Activated CD4-positive, alpha-beta T cell treated with anti-CD3 and anti-CD28 coated beads for 36 hours (primary cell): ENCODE measurements at regions not wholly inside any gene's neighbourhood (a gene's known extent, or its start where the extent isn't known, plus 50 kb on each side); places are given as distances from the start of the nearest gene placed in this dataset.
"Not testable (repeated sequence)": the region's sequence is repeated elsewhere in the genome, so short reads cannot be mapped to it uniquely, and the experiment has no call there.

Experiments
- ATAC-seq: fragments of 200-7000 bp; cut with Tn5 transposase; one replicate; pipeline ENCODE4 v1.10.0; 2021; ENCODE audit warnings: mild to moderate bottlenecking, moderate library complexity
- CTCF ChIA-PET: fragments of 350-600 bp; sonication (Branson Sonifier 250); formaldehyde crosslinking; loops from one replicate; lab custom pipeline; 2021; ENCODE audit warnings: antibody characterized with exemption; lab: Charles Lee
- POLR2A ChIA-PET: fragments of 350-600 bp; sonication (Branson Sonifier 250); formaldehyde crosslinking; loops from one replicate; lab custom pipeline; 2021; ENCODE audit warnings: antibody characterized with exemption, inconsistent platforms; lab: Charles Lee
- DNase-seq: peaks from one replicate; pipeline ENCODE4 v3.0.0-alpha.2; 2020
- H3K27ac Mint-ChIP-seq: one replicate; pipeline ENCODE4 v1.8.0; 2021; ENCODE audit warnings: mixed read lengths
- H3K27me3 Mint-ChIP-seq: one replicate; pipeline ENCODE4 v1.8.0; 2021; ENCODE audit warnings: mixed read lengths
- H3K36me3 Mint-ChIP-seq: one replicate; pipeline ENCODE4 v1.8.0; 2021; ENCODE audit warnings: low read depth, mixed read lengths
- H3K4me1 Mint-ChIP-seq: one replicate; pipeline ENCODE4 v1.8.0; 2021; ENCODE audit warnings: mixed read lengths
- H3K4me3 Mint-ChIP-seq: one replicate; pipeline ENCODE4 v1.8.0; 2021; ENCODE audit warnings: mild to moderate bottlenecking, moderate library complexity, mixed read lengths
- H3K9me3 Mint-ChIP-seq: one replicate; pipeline ENCODE4 v1.8.0; 2021; ENCODE audit warnings: low read depth, mixed read lengths
- intact Hi-C, 2 experiments: fragments of 100-400 bp; cut with DNase I in 1 of 2; cut with micrococcal nuclease in 1 of 2; formaldehyde crosslinking; loops; one replicate each; pipeline versions ENCODE4 v1.14.2 to v1.15.1; 2022 to 2024; cut with DNase I, micrococcal nuclease

DNA sequence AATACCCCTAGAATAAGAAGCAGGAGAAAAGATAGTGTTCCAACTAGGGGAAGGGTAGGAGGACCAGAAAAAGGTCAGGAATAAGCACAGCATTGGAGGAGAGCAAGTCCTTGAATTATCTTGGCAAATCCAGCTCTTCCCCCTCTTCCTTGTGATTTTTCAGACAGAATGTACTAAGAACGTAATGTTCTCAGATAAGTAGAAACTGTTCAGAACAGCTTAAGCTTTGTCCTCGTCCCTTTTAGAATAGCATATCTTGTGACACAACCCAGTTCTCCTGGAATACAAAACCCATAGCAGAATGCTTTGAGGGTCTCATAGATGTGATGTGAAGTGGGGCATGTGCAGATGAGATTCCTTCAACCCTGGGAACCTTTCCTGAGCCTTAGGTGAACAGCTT is 97.4 kb downstream of the EMB start:
- Mint-ChIP-seq H3K27me3 (no peaks in the 10 kb centered on the region), H3K27ac (no peak overlapping the region), H3K4me3 (no peak overlapping the region), H3K36me3 (no peaks in the 10 kb centered on the region), H3K4me1 (no peaks in the 10 kb centered on the region), H3K9me3 (peaks cover 3% of the 10 kb centered on the region)
- POLR2A ChIA-PET, result no interaction called here
- no peak for DNase-seq
- CTCF ChIA-PET, result interaction anchor here (1.5 to 1.6 kb wide), 2 partner anchors 16 to 25 kb away, joined by 3 to 6 read pairs; no protein-coding TSS in a partner anchor
- intact Hi-C loops, result no loop called here
- no peak for ATAC-seq

DNA sequence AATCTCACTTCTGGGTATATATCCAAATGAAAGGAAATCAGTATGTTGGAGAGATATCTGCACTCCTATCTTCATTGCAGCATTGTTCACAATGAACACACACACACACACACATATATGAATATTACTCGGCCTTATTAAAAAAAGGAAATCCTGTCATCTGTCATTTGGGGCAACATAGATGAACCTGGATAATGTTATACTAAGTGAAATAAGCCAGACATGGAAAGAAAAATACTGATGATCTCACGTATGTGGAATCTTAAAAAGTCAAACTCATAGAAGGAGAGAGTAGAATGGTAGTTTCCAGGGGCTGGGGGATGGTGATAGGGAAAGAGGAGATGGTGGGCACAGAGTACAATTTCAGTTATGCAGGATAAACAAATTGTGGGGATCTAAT is 100.3 kb downstream of the EMB start:
- POLR2A ChIA-PET, result no interaction called here
- ATAC-seq, result no peak
- no peak overlapping the region for H3K4me3 Mint-ChIP-seq
- H3K36me3 Mint-ChIP-seq, result peaks cover under 1% of the 10 kb centered on the region
- intact Hi-C loops, result no loop called here
- no peak for DNase-seq
- H3K9me3 Mint-ChIP-seq, result no peaks in the 10 kb centered on the region
- no peaks in the 10 kb centered on the region for H3K27me3 Mint-ChIP-seq
- no peaks in the 10 kb centered on the region for H3K4me1 Mint-ChIP-seq
- H3K27ac Mint-ChIP-seq, result no peak overlapping the region
- CTCF ChIA-PET, result no interaction called here

DNA sequence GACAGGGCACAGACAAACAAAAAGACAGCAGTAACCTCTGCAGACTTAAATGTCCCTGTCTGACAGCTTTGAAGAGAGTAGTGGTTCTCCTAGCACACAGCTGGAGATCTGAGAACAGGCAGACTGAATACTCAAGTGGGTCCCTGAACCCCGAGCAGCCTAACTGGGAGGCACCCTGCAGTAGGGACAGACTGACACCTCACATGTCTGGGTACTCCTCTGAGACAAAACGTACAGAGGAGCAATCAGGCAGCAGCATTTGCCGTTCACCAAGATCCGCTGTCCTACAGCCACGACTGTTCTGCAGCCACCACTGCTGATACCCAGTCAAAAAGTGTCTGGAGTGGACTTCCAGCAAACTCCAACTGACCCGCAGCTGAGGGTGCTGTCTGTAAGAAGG is 110.5 kb downstream of the EMB start:
- ATAC-seq, H3K4me3 Mint-ChIP-seq, intact Hi-C loops, H3K27ac Mint-ChIP-seq, H3K36me3 Mint-ChIP-seq, POLR2A ChIA-PET, H3K27me3 Mint-ChIP-seq, CTCF ChIA-PET, DNase-seq: not testable (repeated sequence)
- Mint-ChIP-seq H3K4me1 (peaks cover 10% of the 10 kb centered on the region), H3K9me3 (peaks cover 16% of the 10 kb centered on the region)

DNA sequence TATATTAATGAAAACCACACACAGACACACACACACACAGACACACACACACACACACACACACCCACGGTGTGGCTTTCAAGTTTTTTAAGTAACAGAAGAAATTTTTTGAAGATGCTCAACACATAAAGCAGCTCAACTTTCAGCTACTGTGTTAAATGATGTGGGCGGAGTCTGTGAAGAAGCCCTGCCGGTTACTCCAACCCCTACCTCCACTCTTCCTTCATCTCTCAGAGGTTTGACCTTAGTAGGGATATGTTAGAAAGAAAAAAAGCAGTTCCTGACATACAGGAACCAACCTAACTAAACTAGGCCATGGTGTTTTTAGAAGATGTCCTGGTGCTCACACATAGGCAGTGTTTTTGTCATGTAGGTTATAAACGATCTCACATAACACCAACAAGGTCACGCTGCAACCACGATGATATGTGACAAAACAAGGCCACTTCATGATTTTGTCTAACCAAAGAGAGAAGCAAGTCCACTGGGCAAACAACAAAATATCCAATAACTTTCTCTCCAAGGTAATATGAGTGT is 112.8 kb downstream of the EMB start:
- no peak for DNase-seq
- CTCF ChIA-PET, result interaction anchor here (1.5 to 1.6 kb wide), 2 partner anchors 10 to 15 kb away, joined by 6 to 8 read pairs; no protein-coding TSS in a partner anchor
- Mint-ChIP-seq H3K36me3 (peaks cover 5% of the 10 kb centered on the region), H3K27me3 (no peaks in the 10 kb centered on the region), H3K4me1 (peaks cover 10% of the 10 kb centered on the region), H3K27ac (no peak overlapping the region), H3K4me3 (no peak overlapping the region), H3K9me3 (peaks cover 16% of the 10 kb centered on the region)
- ATAC-seq, result no peak
- POLR2A ChIA-PET, result no interaction called here
- intact Hi-C loops, result loop anchor here in 1 of 2 experiments (5.0 to 10.0 kb wide), 4 partner anchors 187 to 673 kb away; no protein-coding TSS in a partner anchor

DNA sequence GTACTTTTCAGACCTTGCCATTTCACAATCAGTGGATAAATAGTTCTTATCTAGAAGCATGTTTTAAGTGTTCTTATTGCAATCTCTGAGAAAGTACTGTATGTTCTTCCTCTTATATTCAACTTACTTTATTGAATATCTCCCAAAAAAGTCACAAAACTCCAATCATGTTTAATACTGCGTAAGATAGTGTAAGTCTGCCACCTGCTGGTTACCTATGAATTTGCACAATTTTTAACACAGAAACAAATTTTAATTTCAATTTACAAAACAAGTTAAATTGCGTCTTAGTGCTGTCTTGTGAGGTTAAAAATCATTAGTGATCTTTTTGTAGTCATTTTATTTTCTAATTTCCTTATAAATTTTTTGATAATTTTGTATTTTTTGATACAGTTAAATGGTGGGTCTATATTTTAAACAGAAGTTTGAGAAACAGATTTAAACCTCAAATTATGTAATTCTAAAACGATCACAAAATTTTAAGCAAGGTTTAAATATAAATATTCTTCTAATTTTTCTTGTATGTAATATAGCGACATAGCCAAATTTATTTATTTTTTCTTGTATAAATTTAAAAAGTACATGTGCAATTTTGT is 115.8 kb downstream of the EMB start:
- no peak for ATAC-seq
- no peaks in the 10 kb centered on the region for H3K27me3 Mint-ChIP-seq
- CTCF ChIA-PET, result interaction anchor here (1.6 kb wide), 1 partner anchor 9 kb away, joined by 4 read pairs; no protein-coding TSS in a partner anchor
- no peaks in the 10 kb centered on the region for H3K36me3 Mint-ChIP-seq
- H3K9me3 Mint-ChIP-seq, result no peaks in the 10 kb centered on the region
- POLR2A ChIA-PET, result no interaction called here
- H3K4me1 Mint-ChIP-seq, result peaks cover 10% of the 10 kb centered on the region
- no peak overlapping the region for H3K4me3 Mint-ChIP-seq
- H3K27ac Mint-ChIP-seq, result no peak overlapping the region
- intact Hi-C loops, result loop anchor here in 1 of 2 experiments (5.0 to 10.0 kb wide), 4 partner anchors 189 to 671 kb away; no protein-coding TSS in a partner anchor
- DNase-seq, result no peak

DNA sequence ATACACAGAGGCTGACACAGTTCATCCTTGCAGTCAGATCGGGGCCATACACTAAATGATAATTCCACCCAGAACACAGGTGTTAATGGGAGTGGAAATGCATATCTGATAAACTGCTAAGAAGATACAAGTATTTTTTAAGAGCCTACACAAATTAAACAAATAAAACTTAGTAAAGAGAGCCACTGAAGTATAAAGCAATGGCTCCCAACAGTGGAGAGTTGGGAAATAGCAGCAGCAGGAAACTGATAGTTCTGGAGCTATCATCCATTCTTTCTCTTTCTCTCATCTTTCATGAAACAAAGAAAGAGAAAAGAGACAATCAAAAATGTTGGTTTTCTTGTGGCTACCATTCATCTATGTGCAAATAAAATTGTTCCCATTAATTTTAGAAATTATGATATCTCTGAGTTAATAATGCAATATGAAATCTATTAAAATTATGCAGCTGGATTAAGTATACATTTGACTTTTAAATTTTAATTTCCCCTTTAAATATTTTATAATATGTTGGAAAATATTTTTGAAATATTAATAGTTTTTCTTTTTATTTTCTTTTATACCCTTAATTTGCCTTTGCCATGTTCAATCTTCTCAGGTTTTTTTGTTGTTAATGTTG is 120.8 kb downstream of the EMB start:
- intact Hi-C loops, result loop anchor here in 1 of 2 experiments (10.0 kb wide), 3 partner anchors 195 to 665 kb away; no protein-coding TSS in a partner anchor
- Mint-ChIP-seq H3K27me3 (no peaks in the 10 kb centered on the region), H3K36me3 (no peaks in the 10 kb centered on the region), H3K4me1 (no peaks in the 10 kb centered on the region), H3K9me3 (no peaks in the 10 kb centered on the region), H3K27ac (no peak overlapping the region), H3K4me3 (no peak overlapping the region)
- POLR2A ChIA-PET, result no interaction called here
- CTCF ChIA-PET, result no interaction called here
- ATAC-seq, result no peak
- DNase-seq, result no peak

DNA sequence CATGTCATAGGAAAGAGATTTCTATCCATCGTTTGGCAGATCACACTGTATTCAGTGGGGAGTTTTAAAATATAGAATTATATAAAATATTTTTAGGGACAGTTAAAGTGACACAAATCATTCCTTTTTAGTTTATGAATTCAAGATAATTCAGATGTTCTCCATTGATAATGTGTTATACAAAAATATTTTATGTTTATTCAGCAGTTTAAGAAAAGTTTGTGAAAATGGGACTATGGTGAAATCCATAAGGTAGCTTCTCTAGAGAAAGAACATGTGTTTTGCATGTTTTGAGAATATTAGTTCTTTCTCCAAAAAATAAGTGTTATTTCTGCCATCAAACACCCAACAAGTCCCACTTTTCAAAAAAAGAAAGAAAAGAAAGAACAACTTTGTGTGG is 122.9 kb downstream of the EMB start:
- no peaks in the 10 kb centered on the region for H3K27me3 Mint-ChIP-seq
- ATAC-seq (no peak), DNase-seq (no peak)
- H3K9me3 Mint-ChIP-seq, result no peaks in the 10 kb centered on the region
- CTCF ChIA-PET, result interaction anchor here (1.5 kb wide), 1 partner anchor 9 kb away, joined by 8 read pairs; no protein-coding TSS in a partner anchor
- H3K27ac Mint-ChIP-seq, result no peak overlapping the region
- H3K36me3 Mint-ChIP-seq, result no peaks in the 10 kb centered on the region
- POLR2A ChIA-PET, result no interaction called here
- H3K4me3 Mint-ChIP-seq, result no peak overlapping the region
- intact Hi-C loops, result no loop called here
- no peaks in the 10 kb centered on the region for H3K4me1 Mint-ChIP-seq

DNA sequence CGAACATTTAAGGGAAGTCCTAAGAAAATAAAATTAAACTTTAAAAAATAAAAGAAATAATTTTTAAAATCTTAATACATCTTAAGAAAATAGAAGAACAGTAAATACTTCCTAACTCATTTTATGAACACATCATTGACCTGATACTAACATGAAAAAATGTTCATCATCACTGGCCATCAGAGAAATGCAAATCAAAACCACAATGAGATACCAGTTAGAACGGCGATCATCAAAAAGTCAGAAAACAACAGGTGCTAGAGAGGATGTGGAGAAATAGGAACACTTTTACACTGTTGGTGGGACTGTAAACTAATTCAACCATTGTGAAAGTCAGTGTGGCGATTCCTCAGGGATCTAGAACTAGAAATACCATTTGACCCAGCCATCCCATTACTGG is 134.6 kb downstream of the EMB start:
- H3K4me1 Mint-ChIP-seq, H3K27ac Mint-ChIP-seq, H3K27me3 Mint-ChIP-seq, POLR2A ChIA-PET, CTCF ChIA-PET, H3K4me3 Mint-ChIP-seq, ATAC-seq, intact Hi-C loops, H3K9me3 Mint-ChIP-seq, DNase-seq, H3K36me3 Mint-ChIP-seq: not testable (repeated sequence)

DNA sequence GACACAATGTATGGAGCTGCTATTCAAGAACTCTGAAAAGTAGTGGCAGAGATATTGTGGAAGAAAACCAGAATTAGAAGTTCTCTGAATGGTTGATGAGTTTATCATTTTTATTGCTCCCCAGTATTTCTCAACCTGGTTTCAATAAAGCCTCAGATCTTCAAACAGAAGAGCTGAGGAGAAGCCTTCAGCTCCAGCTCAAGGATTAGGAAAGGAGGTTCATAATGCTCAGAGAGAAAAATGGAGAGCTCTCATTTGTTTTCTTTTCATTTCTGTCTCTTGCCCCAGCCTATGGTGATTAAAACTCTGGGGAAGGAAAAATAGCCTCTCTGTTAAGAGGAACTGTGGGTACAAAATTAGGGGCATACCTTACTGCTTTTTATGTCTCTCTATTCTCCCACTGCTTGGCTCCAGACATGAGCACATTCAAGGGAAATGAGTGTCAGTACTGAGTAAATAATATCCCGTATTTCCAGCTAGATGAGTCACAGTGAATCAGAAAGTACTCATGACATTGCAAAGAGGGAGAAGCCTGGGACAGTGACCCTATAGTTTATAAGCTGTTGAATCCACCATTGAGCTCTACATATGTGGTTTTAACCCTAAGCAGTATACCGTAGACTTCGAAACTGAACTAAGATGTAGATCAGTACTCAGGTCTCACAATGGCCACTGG is 138.1 kb downstream of the EMB start:
- ChIA-PET POLR2A (no interaction called here), CTCF (interaction anchor here (1.0 to 1.7 kb wide), 2 partner anchors 10 to 13 kb away, joined by 4 to 5 read pairs; no protein-coding TSS in a partner anchor)
- intact Hi-C loops, result no loop called here
- Mint-ChIP-seq H3K4me3 (no peak overlapping the region), H3K4me1 (no peaks in the 10 kb centered on the region), H3K36me3 (no peaks in the 10 kb centered on the region), H3K27me3 (no peaks in the 10 kb centered on the region), H3K9me3 (peaks cover 3% of the 10 kb centered on the region), H3K27ac (no peak overlapping the region)
- DNase-seq (no peak), ATAC-seq (no peak)

DNA sequence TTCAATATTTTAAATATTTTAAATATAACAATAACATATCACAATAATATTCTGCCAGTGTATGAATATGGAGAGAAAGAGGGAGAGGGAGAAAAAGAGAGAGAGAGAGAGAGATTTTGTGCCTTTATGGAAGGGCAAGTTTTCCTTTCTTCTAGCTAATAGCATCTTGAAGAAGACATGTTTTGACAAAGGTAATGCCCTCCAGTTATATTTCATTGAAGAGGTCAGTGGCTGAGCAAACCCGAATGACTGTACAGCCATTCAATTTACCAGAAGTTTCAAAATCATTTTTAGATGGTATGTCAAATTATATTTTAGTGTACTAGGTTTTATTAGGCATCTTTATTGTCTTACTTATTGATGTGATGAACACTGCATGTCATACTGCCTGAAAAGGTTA is 139.3 kb downstream of the EMB start:
- Mint-ChIP-seq H3K9me3 (peaks cover 3% of the 10 kb centered on the region), H3K36me3 (no peaks in the 10 kb centered on the region), H3K4me3 (no peak overlapping the region), H3K27me3 (no peaks in the 10 kb centered on the region), H3K4me1 (no peaks in the 10 kb centered on the region), H3K27ac (no peak overlapping the region)
- ATAC-seq (no peak), DNase-seq (no peak)
- POLR2A ChIA-PET, result no interaction called here
- CTCF ChIA-PET, result interaction anchor here (1.0 kb wide), 1 partner anchor 8 kb away, joined by 4 read pairs; no protein-coding TSS in a partner anchor
- intact Hi-C loops, result no loop called here

DNA sequence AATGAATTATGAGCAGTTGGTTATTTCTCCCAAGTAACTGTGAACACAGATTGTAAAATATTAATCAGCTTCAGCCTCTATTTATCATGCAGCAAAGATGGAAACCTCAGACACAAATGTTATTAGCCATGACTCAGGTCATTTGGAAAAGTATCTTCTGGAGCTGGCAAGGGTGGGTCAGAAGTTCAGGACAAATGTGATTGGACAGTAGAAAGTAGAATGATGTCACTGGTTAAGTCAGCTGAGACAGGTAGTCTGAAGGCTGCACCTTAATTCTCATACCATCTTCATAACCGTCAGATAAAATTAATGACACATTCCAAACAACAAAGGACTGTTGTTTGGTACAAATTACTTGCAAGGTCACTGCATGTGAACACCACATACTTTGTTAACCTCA is 140.2 kb downstream of the EMB start:
- Mint-ChIP-seq H3K4me1 (no peaks in the 10 kb centered on the region), H3K27me3 (no peaks in the 10 kb centered on the region), H3K9me3 (peaks cover 3% of the 10 kb centered on the region), H3K36me3 (no peaks in the 10 kb centered on the region), H3K4me3 (no peak overlapping the region), H3K27ac (no peak overlapping the region)
- intact Hi-C loops, result no loop called here
- ATAC-seq, result no peak
- ChIA-PET POLR2A (no interaction called here), CTCF (no interaction called here)
- no peak for DNase-seq
